Fibroblast of skin of back (primary cell): ENCODE measurements at regions not wholly inside any gene's neighbourhood (a gene's known extent, or its start where the extent isn't known, plus 50 kb on each side); places are given as distances from the start of the nearest gene placed in this dataset.
A peak's percentile ranks its signal among the peaks of the same experiment; 100 is the strongest.

Source experiments
- DNase-seq: peaks from one replicate; pipeline ENCODE4 v3.0.0-alpha.2; 2013

- DNase-seq: no peak
Observed at GRCh38 chr1:37391211-37392011, 83.0 kb upstream of the ZC3H12A start.

- no peak for DNase-seq
Observed at GRCh38 chr1:37392051-37392450, 82.3 kb upstream of the ZC3H12A start.

- no peak for DNase-seq
Observed at GRCh38 chr1:37393173-37394120, 80.9 kb upstream of the ZC3H12A start.

GRCh38 chr1:37394574-37395464 is 79.6 kb upstream of the ZC3H12A start:
- no peak for DNase-seq

- DNase-seq: no peak
Observed at GRCh38 chr1:37398096-37398495, 76.3 kb upstream of the ZC3H12A start.

- no peak for DNase-seq
Observed at GRCh38 chr1:37399205-37399604, 75.2 kb upstream of the ZC3H12A start.

GRCh38 chr1:37399830-37400464 is 74.4 kb upstream of the ZC3H12A start:
- no peak for DNase-seq

GRCh38 chr1:37400466-37401225 is 73.7 kb upstream of the ZC3H12A start:
- no peak for DNase-seq

- DNase-seq: no peak
Observed at GRCh38 chr1:37403166-37403565, 71.2 kb upstream of the ZC3H12A start.

GRCh38 chr1:37404711-37405110 is 69.7 kb upstream of the ZC3H12A start:
- DNase-seq: no peak

- no peak for DNase-seq
Observed at GRCh38 chr1:37410105-37410504, 64.3 kb upstream of the ZC3H12A start.

GRCh38 chr1:37410815-37411214 is 63.6 kb upstream of the ZC3H12A start:
- peak; percentile 24 for DNase-seq

- DNase-seq: no peak
Observed at GRCh38 chr1:37415611-37416244, 58.7 kb upstream of the ZC3H12A start.

- peak; percentile 12 for DNase-seq
Observed at GRCh38 chr1:37420456-37420855, 53.9 kb upstream of the ZC3H12A start.

GRCh38 chr1:37423810-37424209 is 50.6 kb upstream of the ZC3H12A start:
- no peak for DNase-seq

GRCh38 chr1:37424523-37424922 is 49.9 kb upstream of the ZC3H12A start:
- DNase-seq: no peak
